ENCODE measurements at regions not wholly inside any gene's neighbourhood (a gene's known extent, or its start where the extent isn't known, plus 50 kb on each side); places are given as distances from the start of the nearest gene placed in this dataset.
"Not testable (repeated sequence)": the region's sequence is repeated elsewhere in the genome, so short reads cannot be mapped to it uniquely, and the experiment has no call there.

DNA sequence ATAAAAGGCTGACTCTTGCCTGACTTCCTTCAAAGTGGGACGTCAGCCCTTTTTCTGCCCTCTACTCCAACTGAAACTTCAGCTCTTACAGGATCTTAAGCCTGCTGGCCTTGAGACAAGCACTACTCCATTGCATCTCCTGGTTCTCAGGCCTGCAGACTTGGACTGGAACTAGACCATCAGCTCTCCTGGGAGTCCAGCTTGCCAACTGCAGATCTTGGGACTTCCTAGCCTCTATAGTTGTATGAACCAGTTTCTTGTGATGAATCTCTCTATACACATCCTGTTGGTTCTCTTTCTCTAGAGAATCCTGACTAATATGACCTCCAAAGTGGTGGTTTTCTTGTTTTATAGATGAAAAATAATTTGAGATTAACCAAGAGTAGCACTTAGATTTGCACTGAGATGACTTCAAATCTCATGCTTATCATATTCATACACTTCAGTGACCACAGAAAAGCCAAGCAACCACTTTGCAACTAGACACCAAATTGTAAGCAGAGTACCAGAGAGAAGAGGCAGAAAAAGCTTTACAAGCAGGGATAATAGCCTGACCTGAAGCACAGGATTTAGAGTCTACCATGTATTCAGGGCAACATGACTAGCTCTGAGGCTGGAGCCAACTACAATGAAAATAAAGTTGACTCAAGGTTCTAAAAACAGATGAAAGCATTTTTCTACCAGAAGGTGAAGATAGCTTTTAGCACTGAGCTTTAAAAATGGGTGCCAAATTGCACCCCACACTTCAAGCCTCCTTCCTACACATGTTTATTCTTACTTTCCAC, 661.3 kb upstream of the USP24 start:
- Histone ChIP-seq H3K4me3 (ENCODE audit: insufficient read depth, low read depth, low read length, poor library complexity, severe bottlenecking) (no peak overlapping the region), H3K36me3 (ENCODE audit: control insufficient read depth, insufficient read depth, low read length) (no peaks in the 10 kb centered on the region), H3K4me1 (ENCODE audit: control insufficient read depth, insufficient read depth, low read length, poor library complexity, severe bottlenecking) (no peaks in the 10 kb centered on the region), H3K9me3 (ENCODE audit: control insufficient read depth, low read length) (no peaks in the 10 kb centered on the region), H3K27me3 (replicated peaks; ENCODE audit: control insufficient read depth, insufficient read depth, low read length, poor library complexity, severe bottlenecking) (no peaks in the 10 kb centered on the region), H3K27ac (ENCODE audit: insufficient read depth, low read length, poor library complexity, severe bottlenecking) (no peak overlapping the region)
- no peak for DNase-seq

DNA sequence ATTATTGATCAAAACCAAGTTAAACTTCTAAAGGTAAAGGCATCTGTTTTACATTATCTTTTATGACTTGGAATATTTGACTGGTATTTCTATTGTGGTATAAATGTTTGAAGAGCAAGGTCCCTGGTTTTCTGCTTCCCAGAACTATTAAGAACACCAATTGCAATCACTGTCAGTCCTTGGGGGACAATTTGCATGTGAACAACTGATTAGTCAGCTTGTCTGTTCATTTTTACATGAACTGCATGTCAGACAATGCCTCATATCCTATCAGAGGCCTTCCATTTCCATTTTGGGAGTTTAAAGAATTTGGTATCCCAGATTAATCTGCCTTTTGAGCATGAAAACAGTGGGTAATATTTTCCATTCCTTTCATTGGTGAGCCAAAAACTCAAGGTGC, 654.9 kb upstream of the USP24 start:
- no peak overlapping the region for H3K27ac ChIP-seq (ENCODE audit: insufficient read depth, low read length, poor library complexity, severe bottlenecking)
- no peaks in the 10 kb centered on the region for H3K36me3 ChIP-seq (ENCODE audit: control insufficient read depth, insufficient read depth, low read length)
- H3K27me3 ChIP-seq (replicated peaks; ENCODE audit: control insufficient read depth, insufficient read depth, low read length, poor library complexity, severe bottlenecking), result no peaks in the 10 kb centered on the region
- no peaks in the 10 kb centered on the region for H3K9me3 ChIP-seq (ENCODE audit: control insufficient read depth, low read length)
- no peak overlapping the region for H3K4me3 ChIP-seq (ENCODE audit: insufficient read depth, low read depth, low read length, poor library complexity, severe bottlenecking)
- DNase-seq, result no peak
- H3K4me1 ChIP-seq (ENCODE audit: control insufficient read depth, insufficient read depth, low read length, poor library complexity, severe bottlenecking), result no peaks in the 10 kb centered on the region

DNA sequence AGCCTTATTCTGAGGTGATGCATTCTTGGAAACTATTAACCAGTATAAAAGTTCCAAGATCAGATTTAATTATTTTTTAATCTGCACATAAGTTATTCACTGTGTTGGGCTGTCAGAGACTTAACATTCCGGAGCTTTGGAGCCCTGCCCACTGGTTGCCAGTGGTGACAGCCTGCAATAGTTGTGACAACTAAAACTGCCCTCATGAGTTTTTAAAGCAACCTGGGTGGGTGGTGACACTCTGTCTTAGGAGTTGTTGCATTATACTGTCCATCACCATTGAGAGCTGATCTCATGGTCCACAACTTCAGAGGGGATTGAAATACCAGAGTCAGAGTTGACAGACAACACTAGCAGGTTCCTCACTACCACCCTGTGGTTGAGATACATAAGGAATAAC, 653.9 kb upstream of the USP24 start:
- no peaks in the 10 kb centered on the region for H3K36me3 ChIP-seq (ENCODE audit: control insufficient read depth, insufficient read depth, low read length)
- H3K9me3 ChIP-seq (ENCODE audit: control insufficient read depth, low read length), result no peaks in the 10 kb centered on the region
- H3K27ac ChIP-seq (ENCODE audit: insufficient read depth, low read length, poor library complexity, severe bottlenecking), result no peak overlapping the region
- no peaks in the 10 kb centered on the region for H3K27me3 ChIP-seq (replicated peaks; ENCODE audit: control insufficient read depth, insufficient read depth, low read length, poor library complexity, severe bottlenecking)
- no peaks in the 10 kb centered on the region for H3K4me1 ChIP-seq (ENCODE audit: control insufficient read depth, insufficient read depth, low read length, poor library complexity, severe bottlenecking)
- no peak overlapping the region for H3K4me3 ChIP-seq (ENCODE audit: insufficient read depth, low read depth, low read length, poor library complexity, severe bottlenecking)
- DNase-seq, result no peak

DNA sequence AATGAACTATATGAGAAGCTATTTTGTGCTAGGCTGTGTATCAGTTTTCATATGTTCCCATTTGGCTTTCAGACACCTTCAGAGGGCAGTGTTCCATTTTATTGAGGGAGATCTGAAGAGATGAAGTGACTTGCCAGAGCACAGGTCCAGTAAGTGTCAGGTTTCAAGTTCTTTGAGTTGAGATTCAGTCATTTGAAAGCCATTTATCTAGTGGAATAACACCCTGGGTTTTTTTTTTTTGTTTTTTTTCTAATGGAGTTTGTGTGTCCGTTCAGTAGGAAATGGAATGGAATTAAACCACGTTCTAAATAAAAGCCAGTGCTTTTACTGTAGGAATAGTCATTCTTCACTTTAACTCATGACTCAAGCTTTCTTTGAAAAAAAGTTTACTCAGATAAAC, 652.9 kb upstream of the USP24 start:
- Histone ChIP-seq H3K27ac (ENCODE audit: insufficient read depth, low read length, poor library complexity, severe bottlenecking) (no peak overlapping the region), H3K27me3 (replicated peaks; ENCODE audit: control insufficient read depth, insufficient read depth, low read length, poor library complexity, severe bottlenecking) (no peaks in the 10 kb centered on the region), H3K36me3 (ENCODE audit: control insufficient read depth, insufficient read depth, low read length) (no peaks in the 10 kb centered on the region), H3K4me1 (ENCODE audit: control insufficient read depth, insufficient read depth, low read length, poor library complexity, severe bottlenecking) (no peaks in the 10 kb centered on the region), H3K9me3 (ENCODE audit: control insufficient read depth, low read length) (no peaks in the 10 kb centered on the region), H3K4me3 (ENCODE audit: insufficient read depth, low read depth, low read length, poor library complexity, severe bottlenecking) (no peak overlapping the region)
- DNase-seq, result no peak

DNA sequence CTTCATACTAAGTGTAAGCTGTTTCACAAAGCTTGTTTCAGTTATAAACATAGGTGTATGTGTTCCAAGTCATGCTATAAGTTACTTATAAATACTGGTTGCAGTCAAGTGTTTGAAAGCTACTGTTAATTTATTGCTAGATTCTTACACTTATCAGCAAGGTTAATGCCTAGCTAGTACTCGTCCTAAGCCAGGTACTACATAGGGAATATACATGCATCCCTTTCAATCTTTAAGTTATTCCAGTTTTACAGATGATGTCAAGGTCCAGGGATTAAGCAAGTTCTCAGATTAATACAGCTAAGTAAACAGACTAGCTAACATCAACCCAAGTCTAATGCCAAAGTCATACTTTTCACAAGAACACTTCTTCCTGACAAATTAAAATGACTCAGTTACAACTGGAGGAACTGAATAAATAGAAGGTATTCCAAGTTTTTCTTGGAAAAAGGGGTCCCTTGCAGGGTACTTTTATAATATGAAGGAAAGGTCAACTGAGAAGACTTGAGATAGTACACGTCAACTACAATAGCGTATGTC, 652.2 kb upstream of the USP24 start:
- Histone ChIP-seq H3K27ac (ENCODE audit: insufficient read depth, low read length, poor library complexity, severe bottlenecking) (no peak overlapping the region), H3K36me3 (ENCODE audit: control insufficient read depth, insufficient read depth, low read length) (no peaks in the 10 kb centered on the region), H3K9me3 (ENCODE audit: control insufficient read depth, low read length) (no peaks in the 10 kb centered on the region), H3K27me3 (replicated peaks; ENCODE audit: control insufficient read depth, insufficient read depth, low read length, poor library complexity, severe bottlenecking) (no peaks in the 10 kb centered on the region), H3K4me1 (ENCODE audit: control insufficient read depth, insufficient read depth, low read length, poor library complexity, severe bottlenecking) (no peaks in the 10 kb centered on the region), H3K4me3 (ENCODE audit: insufficient read depth, low read depth, low read length, poor library complexity, severe bottlenecking) (no peak overlapping the region)
- no peak for DNase-seq

DNA sequence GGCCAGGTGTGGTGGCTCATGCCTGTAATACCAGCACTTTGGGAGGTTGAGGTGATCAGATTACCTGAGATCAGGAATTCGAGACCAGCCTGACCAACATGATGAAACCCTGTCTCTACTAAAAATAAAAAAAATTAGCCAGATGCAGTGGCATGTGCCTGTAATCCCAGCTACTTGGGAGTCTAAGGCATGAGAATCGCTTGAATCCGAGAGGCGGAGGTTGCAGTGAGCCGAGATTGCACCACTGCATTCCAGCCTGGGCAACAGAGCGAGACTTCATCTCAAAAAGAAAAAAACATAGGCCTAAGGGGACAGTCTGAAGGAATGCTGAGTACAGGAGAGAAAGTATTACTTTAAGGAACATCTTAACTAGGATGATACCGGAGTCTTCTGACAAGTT, 650.6 kb upstream of the USP24 start:
- H3K4me1 ChIP-seq (ENCODE audit: control insufficient read depth, insufficient read depth, low read length, poor library complexity, severe bottlenecking); DNase-seq; H3K36me3 ChIP-seq (ENCODE audit: control insufficient read depth, insufficient read depth, low read length); H3K27ac ChIP-seq (ENCODE audit: insufficient read depth, low read length, poor library complexity, severe bottlenecking); H3K27me3 ChIP-seq (replicated peaks; ENCODE audit: control insufficient read depth, insufficient read depth, low read length, poor library complexity, severe bottlenecking); H3K9me3 ChIP-seq (ENCODE audit: control insufficient read depth, low read length); H3K4me3 ChIP-seq (ENCODE audit: insufficient read depth, low read depth, low read length, poor library complexity, severe bottlenecking): not testable (repeated sequence)

DNA sequence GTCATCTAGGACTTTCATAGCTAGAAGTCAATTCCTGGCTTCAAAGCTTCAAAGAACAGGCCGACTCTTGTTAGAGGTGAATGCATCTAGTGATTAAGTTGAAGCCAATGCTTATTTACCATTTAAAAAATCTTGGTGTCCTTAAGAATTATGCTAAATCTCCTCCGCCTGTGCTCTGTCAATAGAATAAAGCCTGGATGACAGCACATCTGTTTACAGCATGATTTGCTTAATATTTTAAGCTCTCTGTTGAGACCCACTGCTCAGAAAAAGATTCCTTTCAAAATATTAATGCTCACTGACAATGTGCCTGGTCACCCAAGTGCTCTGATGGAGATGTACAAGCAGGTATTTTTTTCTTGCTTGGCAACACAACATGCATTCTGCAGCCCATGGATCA, 649.1 kb upstream of the USP24 start:
- no peak for DNase-seq

DNA sequence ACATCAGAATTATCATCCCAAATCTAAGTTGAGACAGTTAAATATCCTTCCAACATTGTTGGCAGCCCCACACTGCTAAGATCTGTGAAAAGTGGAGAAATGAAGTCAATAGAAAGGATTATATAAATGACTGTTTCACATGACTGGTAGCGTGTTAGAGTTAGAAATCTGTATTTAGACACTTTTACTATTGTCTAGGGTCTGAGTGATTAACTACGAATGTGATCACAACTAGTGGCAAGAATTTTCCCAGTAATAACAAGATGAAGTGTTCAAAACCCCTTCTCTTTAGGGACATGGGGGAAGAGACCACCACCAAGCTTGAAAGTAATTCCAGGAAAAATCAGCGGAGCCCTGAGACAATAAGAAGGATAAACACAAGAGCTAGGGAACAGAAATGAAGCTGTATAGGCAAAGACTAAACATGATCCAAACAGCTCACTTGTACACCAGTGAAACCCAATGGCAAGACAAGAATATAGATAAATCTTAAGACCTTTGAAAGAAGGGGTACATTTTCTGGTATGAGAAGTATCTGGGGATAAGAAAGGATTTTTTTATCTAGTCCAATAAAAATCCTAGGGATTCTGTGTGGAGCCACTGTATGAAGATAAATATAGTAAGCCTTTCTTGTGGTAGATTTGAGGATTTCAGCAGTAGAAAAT, 646.6 kb upstream of the USP24 start:
- DNase-seq, result no peak
- no peaks in the 10 kb centered on the region for H3K4me1 ChIP-seq (ENCODE audit: control insufficient read depth, insufficient read depth, low read length, poor library complexity, severe bottlenecking)
- no peaks in the 10 kb centered on the region for H3K27me3 ChIP-seq (replicated peaks; ENCODE audit: control insufficient read depth, insufficient read depth, low read length, poor library complexity, severe bottlenecking)

More for the DNA sequence above, 649.1 kb upstream of the USP24 start:
- Histone ChIP-seq H3K36me3 (ENCODE audit: control insufficient read depth, insufficient read depth, low read length) (no peaks in the 10 kb centered on the region), H3K4me3 (ENCODE audit: insufficient read depth, low read depth, low read length, poor library complexity, severe bottlenecking) (no peak overlapping the region), H3K27me3 (replicated peaks; ENCODE audit: control insufficient read depth, insufficient read depth, low read length, poor library complexity, severe bottlenecking) (no peaks in the 10 kb centered on the region), H3K9me3 (ENCODE audit: control insufficient read depth, low read length) (no peaks in the 10 kb centered on the region), H3K27ac (ENCODE audit: insufficient read depth, low read length, poor library complexity, severe bottlenecking) (no peak overlapping the region), H3K4me1 (ENCODE audit: control insufficient read depth, insufficient read depth, low read length, poor library complexity, severe bottlenecking) (no peaks in the 10 kb centered on the region)

DNA sequence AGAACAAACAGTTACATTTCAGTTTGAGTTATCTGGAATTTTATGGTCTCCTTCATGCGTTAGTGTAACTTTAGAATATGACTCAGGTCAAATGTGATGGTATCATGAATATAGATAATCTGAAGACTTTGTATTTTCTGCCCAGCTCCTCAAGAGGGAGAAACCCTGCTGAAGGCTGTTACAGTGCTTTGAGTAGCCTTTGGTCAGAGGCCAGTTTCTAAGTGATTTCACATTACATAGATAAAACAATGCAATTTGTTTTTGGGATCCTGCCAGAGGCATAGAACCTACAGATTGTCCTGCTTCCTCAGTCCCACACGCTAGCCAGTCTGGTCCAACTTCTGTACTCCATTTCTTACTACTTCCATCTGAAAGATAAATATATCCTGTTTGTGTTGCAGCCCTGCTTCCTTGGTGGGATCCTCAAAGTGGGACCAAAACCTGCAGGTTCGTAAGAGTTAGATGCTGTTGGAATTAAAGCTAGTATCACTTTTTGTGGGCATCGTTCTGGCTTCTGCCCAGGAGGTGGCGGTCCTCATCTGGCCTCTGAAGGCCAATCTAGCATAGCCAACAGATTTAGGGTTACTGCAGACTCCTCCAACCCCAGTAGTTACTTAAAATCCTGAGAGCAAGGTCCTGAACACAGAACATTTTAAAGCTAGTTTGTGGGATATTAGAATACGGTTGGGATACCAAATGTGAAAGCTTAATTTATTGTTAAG, 645.8 kb upstream of the USP24 start:
- no peaks in the 10 kb centered on the region for H3K27me3 ChIP-seq (replicated peaks; ENCODE audit: control insufficient read depth, insufficient read depth, low read length, poor library complexity, severe bottlenecking)
- H3K4me3 ChIP-seq (ENCODE audit: insufficient read depth, low read depth, low read length, poor library complexity, severe bottlenecking), result no peak overlapping the region

More for the DNA sequence above, 646.6 kb upstream of the USP24 start:
- no peaks in the 10 kb centered on the region for H3K9me3 ChIP-seq (ENCODE audit: control insufficient read depth, low read length)
- H3K4me3 ChIP-seq (ENCODE audit: insufficient read depth, low read depth, low read length, poor library complexity, severe bottlenecking), result no peak overlapping the region
- no peak overlapping the region for H3K27ac ChIP-seq (ENCODE audit: insufficient read depth, low read length, poor library complexity, severe bottlenecking)
- H3K36me3 ChIP-seq (ENCODE audit: control insufficient read depth, insufficient read depth, low read length), result no peaks in the 10 kb centered on the region

DNA sequence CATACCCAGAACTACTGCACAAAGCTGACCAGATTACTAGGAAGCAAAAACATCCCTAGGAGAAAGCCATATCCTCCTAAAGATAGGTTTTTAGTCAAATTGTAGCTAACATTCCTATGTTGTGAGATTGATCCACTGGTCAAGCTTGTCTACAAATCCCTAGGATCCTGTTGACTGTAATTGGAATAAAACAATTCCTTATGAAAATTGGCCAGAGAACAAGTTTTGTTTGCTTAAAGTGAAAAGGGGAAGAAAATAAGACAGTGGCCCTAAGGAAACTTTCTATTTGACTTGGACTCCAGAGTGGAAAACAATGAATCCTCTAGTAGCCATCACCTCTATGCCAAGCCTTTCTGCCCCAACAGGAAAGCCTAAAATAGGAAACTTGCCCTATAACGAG, 645.2 kb upstream of the USP24 start:
- H3K9me3 ChIP-seq (ENCODE audit: control insufficient read depth, low read length), result no peaks in the 10 kb centered on the region
- DNase-seq, result no peak
- H3K36me3 ChIP-seq (ENCODE audit: control insufficient read depth, insufficient read depth, low read length), result no peaks in the 10 kb centered on the region
- H3K27me3 ChIP-seq (replicated peaks; ENCODE audit: control insufficient read depth, insufficient read depth, low read length, poor library complexity, severe bottlenecking), result no peaks in the 10 kb centered on the region
- H3K4me3 ChIP-seq (ENCODE audit: insufficient read depth, low read depth, low read length, poor library complexity, severe bottlenecking), result no peak overlapping the region
- H3K27ac ChIP-seq (ENCODE audit: insufficient read depth, low read length, poor library complexity, severe bottlenecking), result no peak overlapping the region
- no peaks in the 10 kb centered on the region for H3K4me1 ChIP-seq (ENCODE audit: control insufficient read depth, insufficient read depth, low read length, poor library complexity, severe bottlenecking)

More for the DNA sequence above, 645.8 kb upstream of the USP24 start:
- no peaks in the 10 kb centered on the region for H3K9me3 ChIP-seq (ENCODE audit: control insufficient read depth, low read length)
- no peak for DNase-seq
- H3K36me3 ChIP-seq (ENCODE audit: control insufficient read depth, insufficient read depth, low read length), result no peaks in the 10 kb centered on the region
- H3K4me1 ChIP-seq (ENCODE audit: control insufficient read depth, insufficient read depth, low read length, poor library complexity, severe bottlenecking), result no peaks in the 10 kb centered on the region
- no peak overlapping the region for H3K27ac ChIP-seq (ENCODE audit: insufficient read depth, low read length, poor library complexity, severe bottlenecking)
